ENCODE measurements at regions not wholly inside any gene's neighbourhood (a gene's known extent, or its start where the extent isn't known, plus 50 kb on each side); places are given as distances from the start of the nearest gene placed in this dataset.
"Not testable (repeated sequence)": the region's sequence is repeated elsewhere in the genome, so short reads cannot be mapped to it uniquely, and the experiment has no call there.

DNA sequence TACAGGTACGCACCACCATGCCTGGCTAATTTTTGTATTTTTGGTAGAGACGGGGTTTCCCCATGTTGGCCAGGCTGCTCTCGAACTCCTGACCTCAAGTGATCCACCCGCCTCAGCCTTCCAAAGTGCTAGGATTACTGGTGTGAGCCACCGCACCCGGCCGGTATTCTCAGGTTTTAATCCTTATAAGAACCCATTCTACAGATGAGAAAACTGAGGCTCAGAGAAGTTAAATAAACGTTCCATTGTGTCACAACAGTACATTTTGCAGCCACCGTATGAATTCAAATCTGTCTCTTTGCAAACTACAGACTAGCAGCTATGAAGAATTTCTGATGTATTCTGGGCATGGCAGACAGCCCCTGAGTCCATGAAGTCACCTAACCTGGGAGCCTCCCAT is 60.9 kb upstream of the LAPTM4A start:
- not testable (repeated sequence) for TF ChIP-seq POLR2AphosphoS5 (IDR thresholded peaks at IDR 0.05; ENCODE audit: low read depth, low read length); POLR2A (IDR thresholded peaks at IDR 0.05; ENCODE audit: low read depth, low read length); TAF1 (IDR thresholded peaks at IDR 0.05; ENCODE audit: borderline replicate concordance, low read depth, low read length)

All from GM12892 (cell line).